Gastrocnemius medialis (tissue), 4 donors: ENCODE measurements at regions not wholly inside any gene's neighbourhood (a gene's known extent, or its start where the extent isn't known, plus 50 kb on each side); places are given as distances from the start of the nearest gene placed in this dataset.
A peak's percentile ranks its signal among the peaks of the same experiment; 100 is the strongest.

Source experiments
- ATAC-seq, 2 donors: fragments of 150-250 bp; one replicate each; pipeline ENCODE4 v1.9.1; 2016
- DNase-seq, 2 donors: peaks; one replicate each; pipeline ENCODE4 v3.0.0-alpha.2; 2019
- H3K27ac ChIP-seq, 4 donors: fragments of 200-600 bp; sonication (generic); 1 replicate in 1 of 4; 2 replicates in 3 of 4; pipeline ENCODE4 v1.5.1; 2016 to 2018; ENCODE audit warnings: mild to moderate bottlenecking in 2 of 4, moderate library complexity in 1 of 4
- H3K27me3 ChIP-seq, 3 donors: fragments of 200-600 bp; sonication (generic) in 2 of 3; 1 replicate in 1 of 3; 2 replicates in 2 of 3; pipeline versions ENCODE4 v1.5.1 to v1.6.0; 2016 to 2019; ENCODE audit warnings: mild to moderate bottlenecking in 1 of 3, moderate library complexity in 1 of 3
- H3K36me3 ChIP-seq, 2 donors: fragments of 200-600 bp; sonication (generic) in 1 of 2; one replicate each; pipeline ENCODE4 v1.5.1; 2017 to 2018
- H3K4me1 ChIP-seq, 2 donors: fragments of 200-600 bp; sonication (generic) in 1 of 2; one replicate each; pipeline ENCODE4 v1.5.1; 2016 to 2017; ENCODE audit warnings: mild to moderate bottlenecking in 2 of 2
- H3K4me3 ChIP-seq, 4 donors: fragments of 200-600 bp; sonication (generic) in 3 of 4; 1 replicate in 1 of 4; 2 replicates in 3 of 4; pipeline ENCODE4 v1.5.1; 2016 to 2019; ENCODE audit warnings: mild to moderate bottlenecking in 2 of 4
- H3K9me3 ChIP-seq, 3 donors: fragments of 200-600 bp; sonication (generic) in 2 of 3; 1 replicate in 1 of 3; 2 replicates in 2 of 3; pipeline ENCODE4 v1.5.1; 2016 to 2019
- CTCF ChIP-seq, 5 experiments: fragments of 450-650 bp in 3 of 5; fragments of 200-600 bp in 2 of 5; sonication (generic) in 2 of 5; IDR thresholded peaks in 4 of 5; conservative IDR thresholded peaks in 1 of 5; 1 replicate in 4 of 5; 2 replicates in 1 of 5; pipeline ENCODE4 v1.5.1; 2016 to 2019; ENCODE audit warnings: antibody characterized with exemption in 5 of 5, mild to moderate bottlenecking in 3 of 5, moderate library complexity in 3 of 5
- POLR2A ChIP-seq, 2 donors: fragments of 450-650 bp; IDR thresholded peaks; one replicate each; pipeline ENCODE4 v1.6.1; 2017; ENCODE audit warnings: antibody characterized with exemption in 2 of 2, mild to moderate bottlenecking in 2 of 2, moderate library complexity in 2 of 2
- in situ Hi-C, 4 donors: fragments of 200-750 bp; cut with MboI; loops; one replicate each; pipeline versions ENCODE4 v1.15.0 to v1.8.0; 2017; ENCODE audit warnings: low sequenced_read_pairs in 4 of 4
- intact Hi-C: fragments of 100-400 bp; cut with DNase I; formaldehyde crosslinking; loops from one replicate; pipeline ENCODE4 v1.15.1; 2023; ENCODE audit warnings: low total_unique reads

- peak overlapping the region; percentile 42 to 60 (median 53) for H3K4me3 ChIP-seq
- no peak for DNase-seq
- no peak for TF ChIP-seq CTCF (IDR thresholded peaks at IDR 0.05 in 4 of 5, conservative IDR thresholded peaks at IDR 0.05 in 1 of 5)
- no peak for TF ChIP-seq POLR2A (IDR thresholded peaks at IDR 0.05)
- ATAC-seq = no peak
- intact Hi-C loops = loop anchor here (5.0 to 10.0 kb wide), 4 partner anchors 242 to 538 kb away; no protein-coding TSS in a partner anchor
- H3K27me3 ChIP-seq = peaks cover 58 to 73% (median 60%) of the 10 kb centered on the region in 3 donors
- in situ Hi-C loops = loop anchor here in 3 of 4 donors (10.0 to 25.0 kb wide), 3 partner anchors 357 to 540 kb away; no protein-coding TSS in a partner anchor
- H3K36me3 ChIP-seq = no peaks in the 10 kb centered on the region
- no peaks in the 10 kb centered on the region for H3K9me3 ChIP-seq
- no peak overlapping the region for H3K27ac ChIP-seq
- peaks cover 35 to 41% of the 10 kb centered on the region in 2 donors for H3K4me1 ChIP-seq
Observed at GRCh38 chr5:88144219-88145001, 124.2 kb downstream of the TMEM161B start.

GRCh38 chr5:88143693-88144218 lies 124.9 kb downstream of the TMEM161B start:
- H3K4me1 ChIP-seq = peaks cover 35 to 41% of the 10 kb centered on the region in 2 donors
- no peak for DNase-seq
- in situ Hi-C loops = loop anchor here in 3 of 4 donors (10.0 to 25.0 kb wide), 3 partner anchors 356 to 541 kb away; no protein-coding TSS in a partner anchor

GRCh38 chr5:88142886-88143692 lies 125.6 kb downstream of the TMEM161B start:
- no peak for ATAC-seq
- intact Hi-C loops = loop anchor here (5.0 to 10.0 kb wide), 4 partner anchors 241 to 539 kb away; no protein-coding TSS in a partner anchor
- Histone ChIP-seq H3K36me3 (no peaks in the 10 kb centered on the region), H3K4me1 (peaks cover 35 to 41% of the 10 kb centered on the region in 2 donors), H3K27ac (peak overlapping the region in 2 of 4 donors; percentile 3 to 28), H3K9me3 (no peaks in the 10 kb centered on the region), H3K27me3 (peaks cover 70 to 86% (median 73%) of the 10 kb centered on the region in 3 donors), H3K4me3 (peak overlapping the region; percentile 42 to 60 (median 53))
- in situ Hi-C loops = loop anchor here in 3 of 4 donors (10.0 to 25.0 kb wide), 3 partner anchors 356 to 542 kb away; no protein-coding TSS in a partner anchor
- peak in 1 of 2 donors; percentile 48 for DNase-seq
- TF ChIP-seq POLR2A (IDR thresholded peaks at IDR 0.05) (no peak), CTCF (IDR thresholded peaks at IDR 0.05 in 4 of 5, conservative IDR thresholded peaks at IDR 0.05 in 1 of 5) (no peak)

More at GRCh38 chr5:88143693-88144218, 124.9 kb downstream of the TMEM161B start:
- H3K36me3 ChIP-seq = no peaks in the 10 kb centered on the region
- H3K27ac ChIP-seq = no peak overlapping the region
- no peak for TF ChIP-seq CTCF (IDR thresholded peaks at IDR 0.05 in 4 of 5, conservative IDR thresholded peaks at IDR 0.05 in 1 of 5)
- TF ChIP-seq POLR2A (IDR thresholded peaks at IDR 0.05) = no peak
- peak overlapping the region; percentile 42 to 60 (median 53) for H3K4me3 ChIP-seq
- peaks cover 63 to 79% (median 66%) of the 10 kb centered on the region in 3 donors for H3K27me3 ChIP-seq
- intact Hi-C loops = loop anchor here (5.0 to 10.0 kb wide), 4 partner anchors 241 to 539 kb away; no protein-coding TSS in a partner anchor
- H3K9me3 ChIP-seq = no peaks in the 10 kb centered on the region
- ATAC-seq = no peak

- peaks cover 75 to 89% (median 77%) of the 10 kb centered on the region in 3 donors for H3K27me3 ChIP-seq
- intact Hi-C loops = loop anchor here (5.0 to 10.0 kb wide), 4 partner anchors 240 to 540 kb away; no protein-coding TSS in a partner anchor
- in situ Hi-C loops = loop anchor here in 3 of 4 donors (10.0 to 25.0 kb wide), 3 partner anchors 355 to 542 kb away; no protein-coding TSS in a partner anchor
- H3K36me3 ChIP-seq = no peaks in the 10 kb centered on the region
- H3K9me3 ChIP-seq = no peaks in the 10 kb centered on the region
- ATAC-seq = no peak
- H3K4me3 ChIP-seq = peak overlapping the region; percentile 42 to 60 (median 53)
- peak overlapping the region in 2 of 4 donors; percentile 24 to 28 for H3K27ac ChIP-seq
- DNase-seq = no peak
- TF ChIP-seq POLR2A (IDR thresholded peaks at IDR 0.05) (no peak), CTCF (IDR thresholded peaks at IDR 0.05 in 4 of 5, conservative IDR thresholded peaks at IDR 0.05 in 1 of 5) (no peak)
- H3K4me1 ChIP-seq = peaks cover 35 to 41% of the 10 kb centered on the region in 2 donors
Observed at GRCh38 chr5:88142636-88142885, 126.1 kb downstream of the TMEM161B start.
